NOMO-1 (cell line): ENCODE measurements at regions not wholly inside any gene's neighbourhood (a gene's known extent, or its start where the extent isn't known, plus 50 kb on each side); places are given as distances from the start of the nearest gene placed in this dataset.
A peak's percentile ranks its signal among the peaks of the same experiment; 100 is the strongest.

ENCODE experiments used
- DNase-seq, 2 experiments: peaks; one replicate each; lab custom pipeline; 2025; ENCODE audit not compliant: unreplicated experiment in 2 of 2; lab: John Stamatoyannopoulos, UW

- DNase-seq, result no peak
These were observed 330.2 kb downstream of the C16orf95 start for GRCh38 chr16:86986809-86987487.

GRCh38 chr16:86987746-86988670 lies 329.2 kb downstream of the C16orf95 start:
- DNase-seq, result no peak

GRCh38 chr16:86988920-86989696 lies 328.1 kb downstream of the C16orf95 start:
- DNase-seq, result no peak

GRCh38 chr16:86990451-86990850 lies 326.7 kb downstream of the C16orf95 start:
- DNase-seq, result peak in 1 of 2 experiments; percentile 28

GRCh38 chr16:86991679-86992078 lies 325.5 kb downstream of the C16orf95 start:
- no peak for DNase-seq

- no peak for DNase-seq
These were observed 324.6 kb downstream of the C16orf95 start for GRCh38 chr16:86992587-86992986.

- no peak for DNase-seq
These were observed 323.6 kb downstream of the C16orf95 start for GRCh38 chr16:86993426-86994110.

GRCh38 chr16:86994215-86994614 lies 323.0 kb downstream of the C16orf95 start:
- DNase-seq, result peak; percentile 19 to 39

- DNase-seq, result peak in 1 of 2 experiments; percentile 39
These were observed 322.5 kb downstream of the C16orf95 start for GRCh38 chr16:86994651-86995171.

- no peak for DNase-seq
These were observed 321.7 kb downstream of the C16orf95 start for GRCh38 chr16:86995456-86995855.

GRCh38 chr16:86996081-86996480 lies 321.1 kb downstream of the C16orf95 start:
- no peak for DNase-seq

GRCh38 chr16:86997058-86997457 lies 320.1 kb downstream of the C16orf95 start:
- DNase-seq, result no peak

- no peak for DNase-seq
These were observed 318.8 kb downstream of the C16orf95 start for GRCh38 chr16:86998196-86999001.

GRCh38 chr16:87000001-87000400 lies 317.2 kb downstream of the C16orf95 start:
- DNase-seq, result no peak

GRCh38 chr16:87002717-87003413 lies 314.3 kb downstream of the C16orf95 start:
- DNase-seq, result peak in 1 of 2 experiments; percentile 6

- DNase-seq, result no peak
These were observed 313.8 kb downstream of the C16orf95 start for GRCh38 chr16:87003414-87003755.

- no peak for DNase-seq
These were observed 311.2 kb downstream of the C16orf95 start for GRCh38 chr16:87006021-87006420.

- DNase-seq, result no peak
These were observed 310.1 kb downstream of the C16orf95 start for GRCh38 chr16:87006789-87007745.
